GM18502 (cell line): ENCODE measurements at regions not wholly inside any gene's neighbourhood (a gene's known extent, or its start where the extent isn't known, plus 50 kb on each side); places are given as distances from the start of the nearest gene placed in this dataset.
"Not testable (repeated sequence)": the region's sequence is repeated elsewhere in the genome, so short reads cannot be mapped to it uniquely, and the experiment has no call there.

Experiments used
- ATAC-seq: cut with Tn5 transposase; IDR thresholded peaks from one replicate; pipeline ENCODE4 v1.9.1; 2021; ENCODE audit warnings: mild to moderate bottlenecking; ENCODE audit not compliant: unreplicated experiment, poor library complexity

DNA sequence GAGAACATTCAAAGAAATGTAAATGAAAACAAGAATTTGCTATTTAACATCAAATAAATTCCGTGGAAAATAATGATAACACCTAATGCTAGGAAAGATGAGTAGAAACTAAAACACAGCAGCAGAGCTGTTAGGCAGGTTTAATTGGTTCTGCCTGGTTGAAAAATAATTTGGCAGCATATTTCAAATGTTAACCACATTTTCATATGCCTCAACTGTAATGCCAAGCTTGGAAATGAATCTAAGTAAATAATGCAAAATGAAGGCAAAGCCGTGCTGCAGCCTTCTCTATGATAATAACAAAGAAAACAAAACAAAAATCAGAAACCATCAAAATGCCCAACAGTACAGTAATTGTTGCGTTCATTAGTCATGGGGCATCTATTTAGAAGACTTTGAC is 79.9 kb upstream of the MSX2 start:
- ATAC-seq: no peak

DNA sequence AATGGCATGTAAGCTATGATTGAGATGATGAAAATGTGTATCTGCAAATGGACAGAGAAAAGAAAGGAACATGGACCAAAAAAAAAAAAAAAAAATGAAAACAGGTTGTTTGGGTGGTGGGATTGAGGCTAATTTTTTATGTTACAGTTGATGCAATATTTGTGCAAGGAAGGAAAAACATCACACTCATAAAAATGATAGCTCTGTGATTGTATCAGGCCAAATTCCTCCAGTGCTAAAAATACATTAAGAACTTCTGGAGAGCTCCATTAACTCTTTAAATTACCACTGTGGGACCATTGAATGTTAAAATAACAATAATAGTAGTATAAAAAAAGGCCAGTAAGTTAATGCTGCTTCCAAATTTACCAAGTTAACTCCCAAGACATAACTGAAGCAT is 79.5 kb upstream of the MSX2 start:
- no peak for ATAC-seq

DNA sequence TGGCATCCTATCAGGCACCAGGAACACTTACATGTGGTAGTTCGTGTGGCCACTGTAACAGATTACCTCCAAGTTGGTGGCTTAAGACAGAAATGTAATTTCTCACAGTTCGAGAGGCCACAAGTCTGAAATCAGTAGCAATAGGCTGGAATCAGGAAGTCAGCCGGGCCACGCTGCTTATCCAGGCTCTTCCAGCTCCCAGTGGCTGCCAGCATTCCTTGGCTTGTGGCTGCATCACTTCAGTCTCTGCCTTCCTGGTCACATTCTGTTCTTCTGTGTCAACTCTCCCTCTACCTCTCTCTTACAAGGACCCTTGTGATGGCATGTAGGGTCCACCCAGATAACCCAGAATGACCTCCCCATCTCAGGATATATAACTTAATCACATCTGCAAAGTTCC is 78.7 kb upstream of the MSX2 start:
- no peak for ATAC-seq

DNA sequence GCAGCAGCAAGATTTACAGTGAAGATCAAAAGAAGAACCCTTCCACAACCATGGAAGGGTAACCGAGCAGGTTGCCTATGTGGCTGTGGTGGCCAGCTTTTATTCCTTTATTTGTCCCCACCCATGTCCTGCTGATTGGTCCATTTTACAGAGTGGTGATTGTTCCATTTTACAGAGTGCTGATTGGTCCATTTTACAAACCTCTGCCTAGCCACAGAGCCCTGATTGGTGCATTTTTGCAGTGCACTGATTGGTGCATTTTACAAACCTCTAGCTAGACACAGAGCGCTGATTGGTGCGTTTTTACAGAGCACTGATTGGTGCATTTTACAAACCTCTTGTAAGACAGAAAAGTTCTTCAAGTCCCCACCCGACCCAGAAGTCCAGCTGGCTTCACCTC is 75.8 kb upstream of the MSX2 start:
- ATAC-seq: not testable (repeated sequence)

DNA sequence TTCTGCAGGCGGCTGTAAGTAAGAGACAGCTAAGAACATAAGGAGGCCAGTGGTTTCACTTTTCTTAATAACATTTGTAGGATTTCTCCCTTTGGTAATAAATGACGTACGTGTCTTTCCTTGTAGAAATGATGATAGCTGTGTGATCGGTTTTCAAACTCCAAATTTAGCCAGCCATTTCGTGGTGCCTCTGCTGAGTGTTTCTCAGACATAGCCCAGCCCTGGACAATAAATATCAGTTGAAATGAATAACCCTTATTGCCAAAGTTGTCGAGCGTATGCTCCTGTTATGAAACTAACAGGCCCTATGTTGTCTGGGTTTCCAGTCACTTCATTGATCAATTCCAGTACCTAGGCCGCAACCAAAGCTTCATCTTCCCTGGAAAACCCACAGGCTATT is 75.0 kb upstream of the MSX2 start:
- ATAC-seq: no peak

DNA sequence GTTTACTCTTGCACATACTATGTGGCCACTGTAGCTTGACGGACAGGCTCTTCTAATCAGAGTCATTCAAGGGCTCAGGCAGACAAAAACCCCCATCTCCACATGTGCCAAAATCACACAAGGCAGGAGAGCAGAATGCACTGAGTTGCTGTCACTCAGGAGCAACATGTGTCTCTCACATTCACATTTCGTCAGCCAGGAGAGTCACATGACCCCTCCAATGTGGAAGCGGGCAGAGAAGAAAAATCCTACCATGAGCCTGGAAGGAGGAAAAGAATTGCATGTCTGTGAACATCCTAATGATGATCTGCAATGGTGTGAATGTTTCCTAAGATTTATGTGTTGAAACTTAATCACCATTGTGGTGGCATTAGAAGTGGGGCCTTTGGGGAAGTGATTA is 69.9 kb upstream of the MSX2 start:
- ATAC-seq: no peak

DNA sequence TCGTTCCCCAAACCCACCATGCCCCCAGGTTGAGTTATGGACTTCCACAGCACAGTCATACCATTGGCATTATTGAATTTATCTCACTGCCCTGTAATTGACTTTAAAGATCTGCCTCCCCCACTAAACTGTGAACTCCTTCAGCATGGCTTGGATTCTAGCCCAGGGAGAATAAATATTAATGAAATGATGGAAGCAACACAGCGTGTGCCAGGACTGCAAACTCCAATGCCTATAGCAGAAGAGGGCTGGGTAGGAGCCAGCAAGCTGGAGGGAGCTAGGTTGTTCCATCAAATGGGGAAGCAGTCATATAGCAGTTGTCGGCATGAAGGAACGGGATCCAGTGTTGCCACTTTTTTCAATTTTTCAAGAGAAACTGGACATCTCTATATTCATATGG is 69.0 kb upstream of the MSX2 start:
- no peak for ATAC-seq

DNA sequence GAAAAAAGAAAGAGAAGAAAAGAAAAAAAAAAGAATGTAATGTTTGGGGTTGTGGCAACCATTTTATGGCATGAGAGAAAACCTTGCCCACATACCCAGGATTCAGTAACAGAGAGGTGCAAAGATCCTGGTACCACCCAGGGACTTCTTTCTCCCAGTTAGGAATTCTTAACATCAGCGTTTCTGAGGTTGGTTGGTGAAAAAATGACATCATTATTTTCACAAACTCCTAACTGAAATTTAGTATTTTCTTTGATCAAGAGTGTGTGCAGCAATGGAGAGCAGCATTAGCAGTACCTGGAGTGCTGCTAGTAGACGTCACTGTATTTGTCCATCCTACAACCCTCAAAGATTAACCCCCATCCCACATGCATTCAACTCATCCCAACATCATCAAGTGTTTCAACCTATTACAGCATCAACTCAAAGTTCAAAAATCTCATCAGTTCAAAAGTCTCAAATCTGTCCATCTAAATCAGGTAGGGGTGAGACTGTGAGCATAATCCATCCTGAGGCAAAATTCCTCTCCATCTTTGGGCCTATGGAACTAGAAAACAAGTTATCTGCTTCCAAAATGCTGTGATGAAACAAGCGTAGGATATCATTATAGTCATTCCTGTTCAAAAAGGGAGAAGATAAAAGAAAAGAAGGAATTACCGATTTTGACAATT is 60.1 kb upstream of the MSX2 start:
- ATAC-seq: no peak

DNA sequence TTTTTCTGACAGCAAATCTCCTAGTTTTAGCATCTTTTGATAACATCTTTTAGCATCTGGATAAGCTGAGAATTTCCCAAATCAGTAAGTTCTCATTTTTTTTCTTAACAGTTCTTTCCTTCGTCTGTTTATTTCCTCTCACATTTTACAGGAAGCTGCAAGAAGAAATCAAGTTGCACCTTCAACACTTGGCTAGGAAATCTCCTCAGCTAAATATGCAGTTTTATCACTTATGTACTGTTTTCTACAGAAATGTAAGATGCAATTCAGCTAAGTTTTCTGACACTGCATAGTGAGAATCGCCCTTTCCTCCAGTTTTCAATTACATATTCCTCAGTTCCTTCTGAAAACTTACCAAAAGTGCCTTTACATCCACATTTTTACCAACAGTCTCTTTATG is 59.0 kb upstream of the MSX2 start:
- ATAC-seq: no peak

DNA sequence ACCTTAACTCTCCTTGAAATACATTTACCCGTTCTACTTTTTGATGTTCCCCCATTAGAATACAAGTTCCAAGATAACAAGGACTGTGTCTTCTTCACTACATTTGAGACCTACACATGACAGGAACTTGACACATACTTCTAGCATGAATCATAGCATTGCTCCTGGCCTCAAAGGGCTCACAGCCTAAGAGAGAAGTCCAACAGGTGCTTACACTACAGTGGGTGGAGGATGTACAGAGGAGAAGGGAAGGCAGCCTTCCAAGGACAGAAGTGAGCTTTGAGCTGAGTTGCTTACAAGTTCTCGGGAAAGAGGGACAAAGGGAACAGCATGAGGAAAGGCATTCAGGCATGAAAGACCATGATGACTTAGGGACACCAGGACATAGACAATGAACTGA is 56.9 kb upstream of the MSX2 start:
- no peak for ATAC-seq

DNA sequence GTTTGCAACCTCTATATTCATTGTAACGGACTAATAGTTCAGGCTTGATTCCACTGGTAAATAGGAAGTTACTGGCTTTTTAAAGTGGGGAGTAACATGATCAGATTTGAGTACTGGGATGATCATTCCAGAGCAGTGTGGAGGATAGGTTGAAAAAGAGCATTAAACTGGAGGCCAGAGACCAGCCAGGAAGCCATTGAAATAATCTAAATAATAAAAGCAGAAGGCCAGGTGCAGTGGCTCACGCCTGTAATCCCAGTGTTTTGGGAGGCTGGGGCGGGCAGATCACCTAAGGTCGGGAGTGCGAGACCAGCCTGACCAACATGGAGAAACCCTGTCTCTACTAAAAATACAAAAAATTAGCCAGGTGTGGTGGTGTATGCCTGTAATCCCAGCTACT is 56.0 kb upstream of the MSX2 start:
- no peak for ATAC-seq
